ENCODE measurements at regions not wholly inside any gene's neighbourhood (a gene's known extent, or its start where the extent isn't known, plus 50 kb on each side); places are given as distances from the start of the nearest gene placed in this dataset.

GRCh38 chr17:55666806-55667205 is 55.9 kb downstream of the TMEM100 start:
- TF ChIP-seq CTCF (conservative IDR thresholded peaks at IDR 0.05) (no peak), EZH2 (IDR thresholded peaks at IDR 0.05; ENCODE audit: low read depth) (no peak)
